ENCODE measurements at regions not wholly inside any gene's neighbourhood (a gene's known extent, or its start where the extent isn't known, plus 50 kb on each side); places are given as distances from the start of the nearest gene placed in this dataset.
A peak's percentile ranks its signal among the peaks of the same experiment; 100 is the strongest.

- Histone ChIP-seq H3K4me3 (ENCODE audit: low read length) (no peak overlapping the region), H3K27ac (ENCODE audit: low read length) (no peak overlapping the region), H3K27me3 (ENCODE audit: control insufficient read depth, insufficient read depth) (no peaks in the 10 kb centered on the region), H3K9me3 (ENCODE audit: control insufficient read depth, low read length) (no peaks in the 10 kb centered on the region), H3K4me1 (ENCODE audit: control insufficient read depth, insufficient read depth, low read length) (peaks cover 1% of the 10 kb centered on the region)
- ATAC-seq (no peak), DNase-seq (no peak)
- intact Hi-C loops (cut with DNase I) = loop anchor here in 1 of 4 donors (10.0 kb wide), 1 partner anchor 400 kb away; the partner anchor contains the start of gene TRIB2
- 94% methylated on average over 3 of the region's 3 CpGs for WGBS
Measured at GRCh38 chr2:12315224-12315623, 401.5 kb upstream of the TRIB2 start.

DNA sequence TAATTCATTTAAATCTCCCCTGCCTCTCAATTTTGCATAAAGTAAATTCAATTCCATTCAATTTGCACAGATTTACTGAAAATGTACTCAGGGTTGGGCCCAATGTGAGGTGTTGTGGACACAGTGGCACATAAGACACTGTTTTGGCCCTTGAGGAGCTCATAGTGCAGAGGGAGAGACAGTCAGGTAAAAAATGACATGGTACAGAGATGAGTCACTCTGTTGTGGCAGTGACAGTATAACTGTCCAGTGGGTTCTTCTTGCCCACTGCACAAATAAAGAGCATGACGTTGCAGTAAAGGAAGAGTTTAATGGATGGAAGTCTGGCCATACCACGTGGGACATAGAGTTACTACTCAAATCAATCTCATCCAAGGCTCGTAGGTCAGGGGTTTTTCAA, 400.3 kb upstream of the TRIB2 start:
- 92% methylated on average over 3 of the region's 3 CpGs for WGBS
- no peak overlapping the region for H3K4me3 ChIP-seq (ENCODE audit: low read length)
- no peak overlapping the region for H3K27ac ChIP-seq (ENCODE audit: low read length)
- intact Hi-C loops (cut with DNase I) = loop anchor here in 1 of 4 donors (10.0 kb wide), 1 partner anchor 398 kb away; the partner anchor contains the start of gene TRIB2
- H3K27me3 ChIP-seq (ENCODE audit: control insufficient read depth, insufficient read depth) = no peaks in the 10 kb centered on the region
- H3K9me3 ChIP-seq (ENCODE audit: control insufficient read depth, low read length) = no peaks in the 10 kb centered on the region
- no peak for DNase-seq
- H3K4me1 ChIP-seq (ENCODE audit: control insufficient read depth, insufficient read depth, low read length) = peaks cover 1% of the 10 kb centered on the region
- ATAC-seq = no peak

GRCh38 chr2:12317286-12317685, 399.4 kb upstream of the TRIB2 start:
- intact Hi-C loops (cut with DNase I) = loop anchor here in 1 of 4 donors (10.0 kb wide), 1 partner anchor 398 kb away; the partner anchor contains the start of gene TRIB2
- H3K27ac ChIP-seq (ENCODE audit: low read length) = no peak overlapping the region
- H3K4me1 ChIP-seq (ENCODE audit: control insufficient read depth, insufficient read depth, low read length) = peaks cover 1% of the 10 kb centered on the region
- 61% methylated on average over 3 of the region's 3 CpGs for WGBS
- H3K9me3 ChIP-seq (ENCODE audit: control insufficient read depth, low read length) = no peaks in the 10 kb centered on the region
- no peaks in the 10 kb centered on the region for H3K27me3 ChIP-seq (ENCODE audit: control insufficient read depth, insufficient read depth)
- DNase-seq = no peak
- ATAC-seq = no peak
- no peak overlapping the region for H3K4me3 ChIP-seq (ENCODE audit: low read length)

GRCh38 chr2:12317814-12318426, 398.8 kb upstream of the TRIB2 start:
- ATAC-seq = peak in 1 of 2 donors; percentile 35
- no peak for DNase-seq
- H3K9me3 ChIP-seq (ENCODE audit: control insufficient read depth, low read length) = no peaks in the 10 kb centered on the region
- no peak overlapping the region for H3K4me3 ChIP-seq (ENCODE audit: low read length)
- no peaks in the 10 kb centered on the region for H3K27me3 ChIP-seq (ENCODE audit: control insufficient read depth, insufficient read depth)
- intact Hi-C loops (cut with DNase I) = loop anchor here in 1 of 4 donors (10.0 kb wide), 1 partner anchor 397 kb away; the partner anchor contains the start of gene TRIB2
- H3K27ac ChIP-seq (ENCODE audit: low read length) = no peak overlapping the region
- H3K4me1 ChIP-seq (ENCODE audit: control insufficient read depth, insufficient read depth, low read length) = peaks cover 1% of the 10 kb centered on the region
- WGBS = 75% methylated on average over 6 of the region's 6 CpGs

DNA sequence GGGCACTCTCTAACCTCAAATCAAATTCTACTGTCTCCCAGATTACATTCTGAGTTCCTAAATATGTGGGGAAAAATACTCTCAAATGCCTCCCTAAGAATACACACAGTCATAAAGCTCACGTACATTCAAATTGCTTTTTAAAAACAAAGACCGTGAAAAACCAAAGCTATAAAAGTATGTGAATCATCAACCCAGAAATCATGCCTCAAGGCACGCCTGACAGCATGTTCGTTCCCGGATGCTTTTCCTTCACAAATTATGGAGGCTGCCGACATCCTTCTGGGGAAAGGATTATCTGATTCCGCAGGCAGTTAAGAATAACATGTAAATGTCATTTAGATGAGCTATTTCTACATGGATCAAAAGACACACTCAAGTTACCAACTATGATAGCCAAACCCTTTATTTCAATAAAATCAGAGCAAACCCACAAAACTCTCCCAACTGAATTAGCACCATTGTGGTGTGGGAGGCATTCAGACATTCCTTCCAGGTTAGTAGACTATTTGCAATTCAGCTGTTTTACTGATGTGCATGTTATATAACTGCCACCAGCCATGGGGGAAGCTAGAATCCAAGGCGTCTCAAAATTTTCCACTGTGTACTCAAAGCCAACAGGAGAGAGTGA, 398.2 kb upstream of the TRIB2 start:
- H3K27me3 ChIP-seq (ENCODE audit: control insufficient read depth, insufficient read depth) = no peaks in the 10 kb centered on the region
- intact Hi-C loops (cut with DNase I) = loop anchor here in 1 of 4 donors (10.0 kb wide), 1 partner anchor 396 kb away; the partner anchor contains the start of gene TRIB2

DNA sequence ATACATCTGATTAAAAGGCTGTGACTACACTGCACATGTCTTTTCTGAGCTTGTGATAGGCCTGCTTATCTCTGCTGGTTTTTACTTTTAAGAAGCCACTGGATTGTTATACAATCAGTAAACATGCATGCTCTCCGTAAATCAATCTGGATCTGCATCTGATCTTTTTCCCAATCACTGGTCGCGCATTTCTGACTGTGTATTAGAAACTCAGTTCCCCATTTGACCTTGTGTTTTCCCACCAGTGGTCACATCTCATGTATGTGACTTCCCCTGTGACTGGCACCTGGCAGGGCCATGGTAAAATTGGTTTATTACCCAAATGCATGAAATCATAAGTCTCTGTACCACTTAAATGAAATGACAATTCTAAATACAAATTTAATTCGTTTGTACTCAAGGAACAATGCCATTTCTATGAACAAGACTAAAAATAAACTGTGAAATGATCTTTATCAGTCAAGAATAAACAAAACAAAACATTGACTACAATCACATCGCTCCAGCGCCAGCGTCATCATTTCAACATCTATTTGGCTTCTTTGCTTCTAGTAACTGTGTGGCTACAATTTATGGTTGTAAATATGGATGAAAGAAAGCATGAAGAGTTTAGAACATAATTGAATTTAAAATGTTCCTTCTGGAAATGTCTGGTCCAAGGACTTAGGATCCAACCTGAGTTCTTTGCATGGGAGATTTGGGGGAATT, 396.6 kb upstream of the TRIB2 start:
- DNase-seq = peak in 1 of 3 donors; percentile 46
- Histone ChIP-seq H3K4me3 (ENCODE audit: low read length) (no peak overlapping the region), H3K4me1 (ENCODE audit: control insufficient read depth, insufficient read depth, low read length) (peaks cover 1% of the 10 kb centered on the region), H3K9me3 (ENCODE audit: control insufficient read depth, low read length) (no peaks in the 10 kb centered on the region), H3K27ac (ENCODE audit: low read length) (no peak overlapping the region), H3K27me3 (ENCODE audit: control insufficient read depth, insufficient read depth) (no peaks in the 10 kb centered on the region)
- WGBS = 71% methylated on average over 7 of the region's 7 CpGs
- intact Hi-C loops (cut with DNase I) = no loop called here
- no peak for ATAC-seq

More for the DNA sequence above, 398.2 kb upstream of the TRIB2 start:
- ATAC-seq (no peak), DNase-seq (no peak)
- 95% methylated on average over 8 of the region's 8 CpGs for WGBS
- Histone ChIP-seq H3K4me1 (ENCODE audit: control insufficient read depth, insufficient read depth, low read length) (peaks cover 1% of the 10 kb centered on the region), H3K9me3 (ENCODE audit: control insufficient read depth, low read length) (no peaks in the 10 kb centered on the region), H3K4me3 (ENCODE audit: low read length) (no peak overlapping the region), H3K27ac (ENCODE audit: low read length) (no peak overlapping the region)

DNA sequence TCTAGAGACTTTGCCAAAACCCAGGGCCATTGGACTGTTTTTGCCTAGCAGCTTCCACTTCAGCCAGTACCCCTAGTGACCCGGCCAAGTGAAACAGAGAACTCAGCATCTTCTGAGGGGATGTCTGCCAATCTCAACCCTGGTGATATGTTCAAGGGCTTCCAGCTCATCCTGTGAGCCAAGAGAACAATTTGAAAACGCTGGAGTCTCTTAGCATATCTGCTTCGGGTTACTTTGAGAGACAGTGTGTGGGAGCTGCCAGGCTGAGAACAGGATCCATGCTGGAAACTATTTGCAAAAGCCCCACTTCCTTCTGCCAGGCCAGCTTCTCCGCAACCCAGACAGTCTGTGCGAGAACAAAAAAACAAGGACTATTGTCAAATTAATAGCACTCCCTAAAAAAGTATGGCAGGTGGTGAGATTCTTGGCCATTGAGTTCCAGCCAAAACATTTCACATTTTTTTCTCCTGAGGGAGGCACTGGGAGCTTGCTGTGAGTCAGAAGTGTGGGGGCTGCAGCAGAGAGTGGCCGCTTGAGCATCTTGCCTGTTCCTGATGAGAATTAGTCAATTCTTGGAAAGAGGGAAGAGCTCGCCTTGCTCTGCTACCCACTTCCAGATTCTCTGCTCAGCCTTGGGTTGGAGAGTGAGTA, 395.6 kb upstream of the TRIB2 start:
- intact Hi-C loops (cut with DNase I) = no loop called here
- 36% methylated on average over 7 of the region's 7 CpGs for WGBS

DNA sequence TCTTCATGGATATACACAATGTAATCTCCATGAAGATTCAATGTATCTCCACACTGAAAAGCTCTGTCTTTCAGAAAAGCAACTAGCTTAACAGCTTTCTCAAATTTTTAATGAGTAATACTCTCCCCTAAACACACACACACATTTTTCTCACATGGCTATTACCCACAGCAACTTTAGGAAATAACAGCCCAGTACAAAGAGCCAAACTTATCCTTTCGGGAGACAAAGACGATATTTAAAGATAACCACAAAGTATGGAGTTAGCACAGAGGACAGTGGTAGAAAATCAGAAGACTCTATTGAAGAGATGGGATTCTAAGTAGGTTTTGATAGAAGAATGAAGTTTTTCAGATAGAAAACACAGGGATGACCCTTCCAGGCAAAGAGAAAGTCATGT, 394.9 kb upstream of the TRIB2 start:
- H3K9me3 ChIP-seq (ENCODE audit: control insufficient read depth, low read length) = no peaks in the 10 kb centered on the region
- no peaks in the 10 kb centered on the region for H3K27me3 ChIP-seq (ENCODE audit: control insufficient read depth, insufficient read depth)
- 68% methylated on average over 2 of the region's 2 CpGs for WGBS
- peaks cover 1% of the 10 kb centered on the region for H3K4me1 ChIP-seq (ENCODE audit: control insufficient read depth, insufficient read depth, low read length)
- H3K4me3 ChIP-seq (ENCODE audit: low read length) = no peak overlapping the region
- ATAC-seq = no peak
- intact Hi-C loops (cut with DNase I) = no loop called here
- no peak overlapping the region for H3K27ac ChIP-seq (ENCODE audit: low read length)
- no peak for DNase-seq

More for the DNA sequence above, 395.6 kb upstream of the TRIB2 start:
- ATAC-seq (peak; percentile 85 to 90), DNase-seq (peak; percentile 61 to 83 (median 67))
- Histone ChIP-seq H3K27ac (ENCODE audit: low read length) (no peak overlapping the region), H3K4me1 (ENCODE audit: control insufficient read depth, insufficient read depth, low read length) (peaks cover 1% of the 10 kb centered on the region), H3K4me3 (ENCODE audit: low read length) (no peak overlapping the region), H3K27me3 (ENCODE audit: control insufficient read depth, insufficient read depth) (no peaks in the 10 kb centered on the region), H3K9me3 (ENCODE audit: control insufficient read depth, low read length) (no peaks in the 10 kb centered on the region)

- H3K9me3 ChIP-seq (ENCODE audit: control insufficient read depth, low read length) = no peaks in the 10 kb centered on the region
- ATAC-seq (peak; percentile 40 to 73), DNase-seq (no peak)
- H3K4me3 ChIP-seq (ENCODE audit: low read length) = no peak overlapping the region
- 78% methylated on average over 9 of the region's 9 CpGs for WGBS
- no peaks in the 10 kb centered on the region for H3K4me1 ChIP-seq (ENCODE audit: control insufficient read depth, insufficient read depth, low read length)
- intact Hi-C loops (cut with DNase I) = no loop called here
- H3K27ac ChIP-seq (ENCODE audit: low read length) = no peak overlapping the region
- H3K27me3 ChIP-seq (ENCODE audit: control insufficient read depth, insufficient read depth) = no peaks in the 10 kb centered on the region
Measured at GRCh38 chr2:12325806-12326205, 390.9 kb upstream of the TRIB2 start.

DNA sequence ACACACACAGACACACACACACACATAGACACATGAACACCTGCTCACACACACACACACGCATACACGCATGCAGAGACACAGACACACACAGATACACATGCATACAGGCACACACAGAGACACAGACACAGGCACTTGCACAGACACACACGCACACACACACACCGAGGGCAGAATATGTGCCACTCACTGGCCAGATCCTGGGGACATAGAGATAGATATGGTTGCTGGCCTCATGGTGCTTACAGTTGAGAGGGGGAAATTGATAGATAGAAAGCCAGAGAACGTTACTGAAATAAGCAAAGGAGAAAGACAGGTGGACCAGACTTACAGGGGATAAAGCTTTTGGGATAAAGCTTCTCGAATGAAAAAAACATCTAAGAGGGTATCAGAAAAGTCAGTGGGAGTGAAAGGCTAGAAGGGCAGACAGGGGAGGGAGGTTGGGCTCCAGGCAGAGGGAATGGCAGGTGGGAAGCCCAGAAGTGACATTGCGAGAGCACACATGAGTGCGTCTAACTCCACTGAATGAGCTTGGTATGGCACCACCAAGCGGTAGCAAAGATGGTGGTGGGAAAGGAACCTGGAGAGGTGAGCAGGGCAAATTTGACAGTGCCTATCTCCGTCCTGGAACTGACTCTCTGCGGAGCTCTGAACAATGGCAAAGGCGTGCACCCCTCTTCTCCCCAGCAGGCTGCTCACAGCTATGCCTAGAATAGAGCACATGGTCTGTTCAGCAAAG, 390.1 kb upstream of the TRIB2 start:
- H3K4me3 ChIP-seq (ENCODE audit: low read length) = no peak overlapping the region
- no peaks in the 10 kb centered on the region for H3K27me3 ChIP-seq (ENCODE audit: control insufficient read depth, insufficient read depth)
- DNase-seq = no peak
- 93% methylated on average over 12 of the region's 12 CpGs for WGBS
- H3K4me1 ChIP-seq (ENCODE audit: control insufficient read depth, insufficient read depth, low read length) = no peaks in the 10 kb centered on the region
- H3K27ac ChIP-seq (ENCODE audit: low read length) = no peak overlapping the region
- intact Hi-C loops (cut with DNase I) = no loop called here
- H3K9me3 ChIP-seq (ENCODE audit: control insufficient read depth, low read length) = no peaks in the 10 kb centered on the region
- ATAC-seq = no peak
